Superior temporal gyrus (tissue), 1 donor: ENCODE measurements at regions not wholly inside any gene's neighbourhood (a gene's known extent, or its start where the extent isn't known, plus 50 kb on each side); places are given as distances from the start of the nearest gene placed in this dataset.

Source experiments
- DNase-seq: peaks from one replicate; pipeline ENCODE4 v3.0.0-alpha.2; 2016; ENCODE audit errors: extremely low spot score

GRCh38 chr10:113323985-113324384 lies 228.9 kb upstream of the HABP2 start:
- no peak for DNase-seq

GRCh38 chr10:113326160-113327111 lies 226.4 kb upstream of the HABP2 start:
- DNase-seq: peak; percentile 44

- DNase-seq: peak; percentile 48
Measured at GRCh38 chr10:113329121-113329596, 223.7 kb upstream of the HABP2 start.

- DNase-seq: no peak
Measured at GRCh38 chr10:113331961-113332360, 220.9 kb upstream of the HABP2 start.

GRCh38 chr10:113333313-113333712 lies 219.5 kb upstream of the HABP2 start:
- no peak for DNase-seq

GRCh38 chr10:113335592-113335991 lies 217.3 kb upstream of the HABP2 start:
- DNase-seq: no peak

GRCh38 chr10:113336549-113337130 lies 216.2 kb upstream of the HABP2 start:
- no peak for DNase-seq

- DNase-seq: no peak
Measured at GRCh38 chr10:113337142-113337541, 215.7 kb upstream of the HABP2 start.

GRCh38 chr10:113339121-113339520 lies 213.7 kb upstream of the HABP2 start:
- DNase-seq: no peak

- no peak for DNase-seq
Measured at GRCh38 chr10:113340282-113340681, 212.6 kb upstream of the HABP2 start.

- no peak for DNase-seq
Measured at GRCh38 chr10:113341138-113341537, 211.7 kb upstream of the HABP2 start.

GRCh38 chr10:113345826-113346624 lies 206.8 kb upstream of the HABP2 start:
- no peak for DNase-seq

GRCh38 chr10:113347508-113347907 lies 205.3 kb upstream of the HABP2 start:
- peak; percentile 13 for DNase-seq

- DNase-seq: no peak
Measured at GRCh38 chr10:113348694-113349093, 204.2 kb upstream of the HABP2 start.

- no peak for DNase-seq
Measured at GRCh38 chr10:113350311-113351040, 202.4 kb upstream of the HABP2 start.

GRCh38 chr10:113354711-113355110 lies 198.1 kb upstream of the HABP2 start:
- no peak for DNase-seq

GRCh38 chr10:113356794-113357680 lies 195.8 kb upstream of the HABP2 start:
- DNase-seq: no peak

- no peak for DNase-seq
Measured at GRCh38 chr10:113357681-113358300, 195.1 kb upstream of the HABP2 start.

GRCh38 chr10:113359655-113360054 lies 193.2 kb upstream of the HABP2 start:
- DNase-seq: no peak

- DNase-seq: no peak
Measured at GRCh38 chr10:113360870-113361269, 192.0 kb upstream of the HABP2 start.
